ENCODE measurements at regions not wholly inside any gene's neighbourhood (a gene's known extent, or its start where the extent isn't known, plus 50 kb on each side); places are given as distances from the start of the nearest gene placed in this dataset.

GRCh38 chr2:150715501-150715900, 228.0 kb upstream of the RND3 start:
- WGBS (ENCODE audit: low lambda C conversion rate, missing lambda C conversion rate): 96% methylated on average over 4 of the region's 4 CpGs
- Histone ChIP-seq H3K9me2 (replicated peaks; ENCODE audit: insufficient read depth) (no peaks in the 10 kb centered on the region), H3K4me1 (ENCODE audit: insufficient read depth) (no peaks in the 10 kb centered on the region), H3K9me3 (ENCODE audit: low read depth) (no peaks in the 10 kb centered on the region), H4K20me1 (ENCODE audit: insufficient read depth, poor library complexity, severe bottlenecking) (no peaks in the 10 kb centered on the region), H2AFZ (no peak overlapping the region), H3K36me3 (replicated peaks; ENCODE audit: insufficient read depth, low read depth) (no peaks in the 10 kb centered on the region), H3K4me2 (no peak overlapping the region), H3K79me2 (no peaks in the 10 kb centered on the region), H3K27me3 (no peaks in the 10 kb centered on the region), H3K4me3 (no peak overlapping the region), H3K27ac (no peak overlapping the region)
- DNase-seq (ENCODE audit: low spot score): no peak
- no peak for TF ChIP-seq CTCF (IDR thresholded peaks at IDR 0.05; ENCODE audit: poor library complexity)
- no peak for TF ChIP-seq EZH2phosphoT487 (IDR thresholded peaks at IDR 0.05; ENCODE audit: low read depth, severe bottlenecking, unreplicated experiment)
- TF ChIP-seq EZH2 (IDR thresholded peaks at IDR 0.05; ENCODE audit: borderline replicate concordance): no peak

- WGBS (ENCODE audit: low lambda C conversion rate, missing lambda C conversion rate): 65% methylated on average over 2 of the region's 2 CpGs
- no peak overlapping the region for H3K4me2 ChIP-seq
- H3K36me3 ChIP-seq (replicated peaks; ENCODE audit: insufficient read depth, low read depth): no peaks in the 10 kb centered on the region
- no peaks in the 10 kb centered on the region for H3K4me1 ChIP-seq (ENCODE audit: insufficient read depth)
- DNase-seq (ENCODE audit: low spot score): no peak
- H3K27me3 ChIP-seq: no peaks in the 10 kb centered on the region
- H3K79me2 ChIP-seq: no peaks in the 10 kb centered on the region
- no peak for TF ChIP-seq EZH2 (IDR thresholded peaks at IDR 0.05; ENCODE audit: borderline replicate concordance)
- TF ChIP-seq EZH2phosphoT487 (IDR thresholded peaks at IDR 0.05; ENCODE audit: low read depth, severe bottlenecking, unreplicated experiment): no peak
- TF ChIP-seq CTCF (IDR thresholded peaks at IDR 0.05; ENCODE audit: poor library complexity): no peak
- no peak overlapping the region for H3K27ac ChIP-seq
- no peak overlapping the region for H2AFZ ChIP-seq
- no peaks in the 10 kb centered on the region for H4K20me1 ChIP-seq (ENCODE audit: insufficient read depth, poor library complexity, severe bottlenecking)
- no peak overlapping the region for H3K4me3 ChIP-seq
- no peaks in the 10 kb centered on the region for H3K9me2 ChIP-seq (replicated peaks; ENCODE audit: insufficient read depth)
- H3K9me3 ChIP-seq (ENCODE audit: low read depth): no peaks in the 10 kb centered on the region
Observed at GRCh38 chr2:150710916-150711315, 223.4 kb upstream of the RND3 start.

GRCh38 chr2:150710041-150710440, 222.6 kb upstream of the RND3 start:
- Histone ChIP-seq H3K4me3 (no peak overlapping the region), H3K79me2 (no peaks in the 10 kb centered on the region), H3K27me3 (no peaks in the 10 kb centered on the region), H3K9me3 (ENCODE audit: low read depth) (no peaks in the 10 kb centered on the region), H3K27ac (no peak overlapping the region), H3K36me3 (replicated peaks; ENCODE audit: insufficient read depth, low read depth) (no peaks in the 10 kb centered on the region), H3K4me1 (ENCODE audit: insufficient read depth) (no peaks in the 10 kb centered on the region), H3K9me2 (replicated peaks; ENCODE audit: insufficient read depth) (no peaks in the 10 kb centered on the region), H3K4me2 (no peak overlapping the region), H4K20me1 (ENCODE audit: insufficient read depth, poor library complexity, severe bottlenecking) (no peaks in the 10 kb centered on the region), H2AFZ (no peak overlapping the region)
- DNase-seq (ENCODE audit: low spot score): no peak
- TF ChIP-seq EZH2phosphoT487 (IDR thresholded peaks at IDR 0.05; ENCODE audit: low read depth, severe bottlenecking, unreplicated experiment) (no peak), CTCF (IDR thresholded peaks at IDR 0.05; ENCODE audit: poor library complexity) (no peak), EZH2 (IDR thresholded peaks at IDR 0.05; ENCODE audit: borderline replicate concordance) (no peak)
- WGBS (ENCODE audit: low lambda C conversion rate, missing lambda C conversion rate): 81% methylated on average over 3 of the region's 3 CpGs

GRCh38 chr2:150706561-150706960, 219.1 kb upstream of the RND3 start:
- H3K27me3 ChIP-seq: no peaks in the 10 kb centered on the region
- H3K27ac ChIP-seq: no peak overlapping the region
- no peaks in the 10 kb centered on the region for H4K20me1 ChIP-seq (ENCODE audit: insufficient read depth, poor library complexity, severe bottlenecking)
- no peaks in the 10 kb centered on the region for H3K9me2 ChIP-seq (replicated peaks; ENCODE audit: insufficient read depth)
- TF ChIP-seq EZH2 (IDR thresholded peaks at IDR 0.05; ENCODE audit: borderline replicate concordance): no peak
- TF ChIP-seq EZH2phosphoT487 (IDR thresholded peaks at IDR 0.05; ENCODE audit: low read depth, severe bottlenecking, unreplicated experiment): no peak
- no peak overlapping the region for H3K4me2 ChIP-seq
- no peaks in the 10 kb centered on the region for H3K9me3 ChIP-seq (ENCODE audit: low read depth)
- no peaks in the 10 kb centered on the region for H3K4me1 ChIP-seq (ENCODE audit: insufficient read depth)
- no peak overlapping the region for H3K4me3 ChIP-seq
- DNase-seq (ENCODE audit: low spot score): no peak
- no peaks in the 10 kb centered on the region for H3K79me2 ChIP-seq
- 98% methylated on average over 2 of the region's 2 CpGs for WGBS (ENCODE audit: low lambda C conversion rate, missing lambda C conversion rate)
- no peaks in the 10 kb centered on the region for H3K36me3 ChIP-seq (replicated peaks; ENCODE audit: insufficient read depth, low read depth)
- no peak overlapping the region for H2AFZ ChIP-seq
